ENCODE measurements at regions not wholly inside any gene's neighbourhood (a gene's known extent, or its start where the extent isn't known, plus 50 kb on each side); places are given as distances from the start of the nearest gene placed in this dataset.
A peak's percentile ranks its signal among the peaks of the same experiment; 100 is the strongest.

DNA sequence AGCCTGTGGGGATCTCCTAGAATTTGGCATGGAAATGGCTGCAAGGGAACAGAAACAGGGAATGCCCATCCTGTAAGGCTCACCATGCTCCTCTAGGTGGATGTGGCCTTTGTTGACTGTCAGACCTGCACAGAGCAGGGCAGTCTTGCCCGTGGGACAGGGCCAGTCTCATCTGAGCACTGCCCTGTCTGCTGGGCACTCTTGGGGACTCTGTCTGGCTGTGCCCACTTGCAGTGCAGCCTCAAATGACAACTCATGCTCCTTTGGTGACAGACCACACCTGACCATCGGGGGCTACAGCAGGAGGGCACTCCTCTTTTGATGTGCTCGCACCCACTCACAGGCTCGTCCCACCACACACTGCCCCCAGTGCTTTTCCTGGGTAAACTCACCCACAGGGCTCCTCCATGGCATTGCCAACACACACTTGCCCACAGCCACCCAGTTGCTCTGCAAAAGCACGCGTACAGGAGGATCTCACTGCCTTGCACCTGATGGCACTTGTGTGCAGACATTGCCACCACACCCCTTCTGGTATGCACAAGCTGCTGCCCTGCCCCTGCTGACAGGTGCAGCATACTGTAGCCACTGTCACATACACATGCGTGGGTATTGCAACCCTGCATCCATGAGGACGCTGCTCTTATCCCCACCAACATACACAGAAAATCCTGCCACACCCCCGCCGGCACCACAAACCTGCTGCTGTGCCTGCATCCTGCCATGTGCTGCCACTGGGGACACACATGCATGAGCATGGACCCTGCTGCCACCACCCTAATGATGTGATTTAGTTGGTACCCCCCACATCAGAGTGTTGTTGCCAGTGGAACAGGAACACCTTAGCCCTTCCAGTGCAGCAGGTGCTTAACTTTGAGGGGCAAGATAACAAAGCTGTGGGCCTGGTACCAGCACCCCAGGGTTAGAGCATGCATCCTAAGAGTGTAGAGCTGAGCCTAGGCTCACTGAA, 100.1 kb upstream of the ARHGEF9 start:
- DNase-seq, result no peak

DNA sequence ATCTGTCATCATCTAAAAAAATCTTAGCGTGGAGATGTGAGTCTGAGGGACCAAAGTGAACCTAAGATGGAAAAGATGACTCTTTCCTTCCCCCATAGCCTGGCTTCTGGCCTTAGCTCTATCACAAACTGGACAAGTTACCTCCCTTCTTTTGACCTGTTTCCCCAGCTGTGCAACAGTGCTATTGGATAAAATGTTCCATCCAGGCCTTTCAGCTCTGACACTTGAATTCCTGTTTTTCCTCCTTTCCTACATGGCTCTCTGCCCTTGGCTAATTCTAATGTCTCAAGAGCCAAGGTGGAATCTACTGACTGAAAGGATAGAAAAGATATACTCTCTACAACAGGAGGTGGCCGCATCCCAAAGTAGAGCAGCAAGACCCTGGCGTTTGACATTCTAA, 84.5 kb upstream of the ARHGEF9 start:
- DNase-seq, result no peak

DNA sequence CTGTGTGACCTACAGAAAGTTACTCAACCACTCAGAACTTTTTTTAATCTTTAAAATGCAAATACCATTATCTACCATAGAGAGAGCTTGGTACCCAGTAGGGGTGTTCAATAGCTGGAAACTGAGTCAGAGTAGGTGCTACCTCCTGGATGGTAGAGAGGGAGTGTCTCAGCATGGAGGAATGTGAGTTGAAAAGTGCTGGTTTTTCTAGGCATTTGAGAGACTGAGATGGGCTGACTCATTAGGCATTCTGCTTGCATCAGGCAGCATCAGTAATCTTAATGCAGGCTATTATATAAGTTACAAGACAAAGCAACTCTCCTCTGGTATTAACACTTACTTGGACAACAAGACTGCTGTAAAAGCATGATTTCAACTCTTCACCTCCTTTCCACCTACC, 70.9 kb upstream of the ARHGEF9 start:
- peak; percentile 72 for DNase-seq

DNA sequence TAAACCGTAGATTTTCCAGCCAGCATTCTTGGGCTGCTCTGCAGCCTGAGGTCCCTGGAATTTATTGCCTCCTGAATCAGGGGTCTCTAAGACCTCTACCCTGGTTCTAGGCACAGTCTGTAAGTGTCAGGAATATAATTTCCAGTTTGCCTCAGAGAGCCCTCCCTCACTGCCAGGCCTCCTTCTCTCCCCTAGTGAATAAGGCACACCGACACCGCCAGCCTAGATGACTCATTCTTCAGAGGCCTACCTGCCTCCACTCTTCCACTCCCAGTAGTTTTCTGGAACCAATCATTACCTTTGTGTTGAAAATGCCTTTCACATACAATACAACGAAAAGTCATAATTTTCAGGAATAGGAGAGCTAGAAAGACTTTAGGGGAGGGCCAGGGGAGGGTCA, 50.3 kb upstream of the ARHGEF9 start:
- DNase-seq, result no peak

All from EL (cell line).